Prostate gland (tissue), 2 donors: ENCODE measurements at regions not wholly inside any gene's neighbourhood (a gene's known extent, or its start where the extent isn't known, plus 50 kb on each side); places are given as distances from the start of the nearest gene placed in this dataset.

Experiments used
- DNase-seq: peaks from one replicate; pipeline ENCODE4 v3.0.0-alpha.2; 2019; ENCODE audit warnings: low spot score
- H3K27ac ChIP-seq, 2 donors: fragments of 200-600 bp; sonication (generic); 2 replicates each; pipeline ENCODE4 v1.5.1; 2017 to 2019
- H3K27me3 ChIP-seq: fragments of 200-600 bp; sonication (generic); replicated peaks from 2 replicates; pipeline ENCODE4 v1.5.1; 2019; ENCODE audit not compliant: insufficient read depth
- H3K36me3 ChIP-seq, 2 donors: fragments of 200-600 bp; sonication (generic); 1 replicate in 1 of 2; 2 replicates in 1 of 2; pipeline versions ENCODE4 v1.5.1 to v1.8.1; 2017 to 2019
- H3K4me1 ChIP-seq: fragments of 200-600 bp; sonication (generic); replicated peaks from 2 replicates; pipeline ENCODE4 v1.5.1; 2019
- H3K4me3 ChIP-seq, 2 donors: fragments of 200-600 bp; sonication (generic); 2 replicates each; pipeline ENCODE4 v1.5.1; 2017 to 2019
- H3K9me3 ChIP-seq: fragments of 200-600 bp; sonication (generic); 2 replicates; pipeline ENCODE4 v1.5.1; 2017
- CTCF ChIP-seq, 4 experiments: fragments of 200-600 bp in 2 of 4; fragments of 450-650 bp in 2 of 4; sonication (generic) in 2 of 4; IDR thresholded peaks; 1 replicate in 3 of 4; 2 replicates in 1 of 4; pipeline ENCODE4 v1.5.1; 2016 to 2019; ENCODE audit warnings: antibody characterized with exemption in 4 of 4, mild to moderate bottlenecking in 2 of 4, moderate library complexity in 2 of 4
- POLR2A ChIP-seq: fragments of 450-650 bp; IDR thresholded peaks from one replicate; pipeline ENCODE4 v1.6.1; 2016; ENCODE audit warnings: antibody characterized with exemption, mild to moderate bottlenecking
- POLR2AphosphoS5 ChIP-seq: sonication (generic); formaldehyde crosslinking; IDR thresholded peaks from one replicate; pipeline ENCODE4 v1.6.1; 2017; ENCODE audit warnings: antibody characterized with exemption
- WGBS: methylation state at CpG from one replicate; pipeline ENCODE4 v1.1.5; 2018; 5-methylcytosine and 5-hydroxymethylcytosine counted together
- intact Hi-C: fragments of 100-400 bp; cut with DNase I; formaldehyde crosslinking; loops from one replicate; pipeline ENCODE4 v1.14.2; 2022

DNA sequence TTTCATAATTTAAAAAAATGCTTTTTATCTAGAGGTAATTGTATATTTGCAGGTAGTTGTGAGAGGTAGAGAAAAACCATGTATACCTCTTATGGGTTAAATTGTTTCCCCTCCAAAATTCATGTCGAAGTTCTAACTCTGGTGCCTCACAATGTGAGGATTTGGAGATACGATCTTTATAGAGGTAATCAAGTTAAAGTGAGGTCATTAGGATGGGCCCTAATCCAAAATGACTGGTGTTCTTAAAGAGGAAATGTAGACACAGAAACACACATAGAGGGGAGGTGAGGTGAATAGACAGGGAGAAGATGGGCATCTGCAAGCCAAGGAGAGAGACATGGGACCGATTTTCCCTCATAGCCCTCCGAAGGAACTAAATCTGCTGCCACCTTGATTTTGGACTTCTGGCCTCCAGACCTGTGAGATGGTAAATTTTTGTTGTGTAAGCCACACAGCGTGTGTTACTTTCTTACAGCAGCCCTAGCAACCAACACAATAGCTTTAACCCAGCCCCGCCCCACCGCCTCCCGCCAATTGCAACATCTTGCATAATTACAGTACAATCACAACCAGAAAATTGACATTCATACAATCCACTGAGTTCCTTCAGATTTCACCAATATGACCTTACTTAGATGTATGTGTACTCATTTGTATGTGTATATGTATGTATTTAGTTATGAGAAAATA is 208.9 kb downstream of the MIB1 start:
- Histone ChIP-seq H3K27ac (no peak overlapping the region), H3K27me3 (no peaks in the 10 kb centered on the region), H3K4me1 (no peaks in the 10 kb centered on the region), H3K9me3 (no peaks in the 10 kb centered on the region), H3K4me3 (no peak overlapping the region), H3K36me3 (no peaks in the 10 kb centered on the region)
- DNase-seq = no peak
- 46% methylated on average over 8 of the region's 8 CpGs for WGBS
- intact Hi-C loops = loop anchor here (10.0 kb wide), 1 partner anchor 755 kb away; no protein-coding TSS in a partner anchor
- no peak for TF ChIP-seq POLR2AphosphoS5
- no peak for TF ChIP-seq CTCF (IDR thresholded peaks at IDR 0.05)
- TF ChIP-seq POLR2A = no peak

DNA sequence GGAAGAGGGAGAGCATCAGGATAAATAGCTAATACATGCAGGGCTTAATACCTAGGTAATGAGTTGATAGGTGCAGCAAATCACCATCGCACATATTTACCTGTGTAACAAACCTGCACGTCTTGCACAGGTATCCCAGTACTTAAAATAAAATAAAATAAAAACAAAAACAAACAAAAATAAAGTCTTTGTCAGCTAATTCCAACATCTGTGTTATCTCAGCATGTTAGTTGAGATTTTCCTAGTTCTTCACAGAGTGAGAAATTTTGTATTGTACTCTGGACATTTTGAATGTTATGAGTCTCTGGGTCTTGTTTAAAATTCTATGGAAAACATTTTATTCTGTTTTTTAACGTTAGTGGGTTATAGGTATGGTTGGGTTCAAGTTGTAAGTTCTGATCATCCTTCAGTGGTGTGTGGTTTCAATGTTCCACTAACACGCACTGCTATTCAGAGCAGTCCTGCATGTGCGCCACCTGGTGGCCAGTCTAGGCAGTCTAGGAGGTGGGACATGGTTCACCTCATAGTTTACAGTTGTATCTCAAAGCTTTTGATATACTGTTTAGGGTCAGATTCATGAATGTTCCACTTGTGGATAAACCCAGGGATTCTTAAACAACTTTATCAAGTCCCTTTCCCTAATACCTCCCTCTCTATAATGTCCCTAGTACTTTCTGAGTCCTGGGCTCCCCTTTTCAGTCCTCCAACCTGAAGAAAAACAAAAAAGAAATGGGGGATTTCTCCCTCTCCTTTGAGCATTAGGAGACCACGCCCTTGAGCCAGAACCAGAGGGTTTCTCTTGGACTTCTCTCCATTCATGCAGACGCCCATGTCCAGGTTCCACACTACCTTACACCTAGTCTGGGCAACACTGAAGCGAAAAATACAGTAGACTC is 213.4 kb upstream of the GATA6 start:
- no peaks in the 10 kb centered on the region for H3K4me1 ChIP-seq
- H3K36me3 ChIP-seq = no peaks in the 10 kb centered on the region
- H3K4me3 ChIP-seq = no peak overlapping the region
- intact Hi-C loops = loop anchor here (5.0 to 10.0 kb wide), 2 partner anchors 59 to 761 kb away; no protein-coding TSS in a partner anchor
- H3K27me3 ChIP-seq = no peaks in the 10 kb centered on the region
- H3K27ac ChIP-seq = no peak overlapping the region
- no peaks in the 10 kb centered on the region for H3K9me3 ChIP-seq
- 47% methylated on average over 8 of the region's 8 CpGs for WGBS
- TF ChIP-seq CTCF (IDR thresholded peaks at IDR 0.05) (peak; percentile 71 to 85 (median 78)), POLR2AphosphoS5 (peak; percentile 21), POLR2A (no peak)
- peak; percentile 66 for DNase-seq

GRCh38 chr18:21958263-21958662 is 211.1 kb upstream of the GATA6 start:
- DNase-seq = no peak
- Histone ChIP-seq H3K27me3 (no peaks in the 10 kb centered on the region), H3K4me3 (no peak overlapping the region), H3K27ac (no peak overlapping the region), H3K4me1 (no peaks in the 10 kb centered on the region), H3K9me3 (no peaks in the 10 kb centered on the region), H3K36me3 (no peaks in the 10 kb centered on the region)
- intact Hi-C loops = loop anchor here (5.0 to 10.0 kb wide), 2 partner anchors 61 to 763 kb away; no protein-coding TSS in a partner anchor
- no peak for TF ChIP-seq CTCF (IDR thresholded peaks at IDR 0.05)
- TF ChIP-seq POLR2A = no peak
- no peak for TF ChIP-seq POLR2AphosphoS5
- WGBS = 67% methylated on average over 8 of the region's 8 CpGs

- H3K4me1 ChIP-seq = no peaks in the 10 kb centered on the region
- TF ChIP-seq POLR2A (no peak), CTCF (IDR thresholded peaks at IDR 0.05) (no peak), POLR2AphosphoS5 (no peak)
- WGBS = 55% methylated on average over 5 of the region's 5 CpGs
- no peaks in the 10 kb centered on the region for H3K36me3 ChIP-seq
- intact Hi-C loops = loop anchor here (5.0 to 10.0 kb wide), 2 partner anchors 62 to 764 kb away; no protein-coding TSS in a partner anchor
- H3K27me3 ChIP-seq = no peaks in the 10 kb centered on the region
- no peak overlapping the region for H3K27ac ChIP-seq
- DNase-seq = no peak
- H3K9me3 ChIP-seq = no peaks in the 10 kb centered on the region
- no peak overlapping the region for H3K4me3 ChIP-seq
Measured at GRCh38 chr18:21958707-21959450, 210.5 kb upstream of the GATA6 start.
